GM10266 (cell line): ENCODE measurements at regions not wholly inside any gene's neighbourhood (a gene's known extent, or its start where the extent isn't known, plus 50 kb on each side); places are given as distances from the start of the nearest gene placed in this dataset.

ENCODE experiments used
- DNase-seq: peaks from one replicate; pipeline ENCODE4 v3.0.0; 2012; ENCODE audit errors: extremely low spot score
- TF ChIP-seq, protein P1 (sequence below): IDR thresholded peaks from 2 replicates; pipeline ENCODE4 v1.5.1; 2012; ENCODE audit warnings: mild to moderate bottlenecking, low read depth; ENCODE audit not compliant: control insufficient read depth, insufficient read depth; ENCODE audit errors: missing control alignments

DNA sequence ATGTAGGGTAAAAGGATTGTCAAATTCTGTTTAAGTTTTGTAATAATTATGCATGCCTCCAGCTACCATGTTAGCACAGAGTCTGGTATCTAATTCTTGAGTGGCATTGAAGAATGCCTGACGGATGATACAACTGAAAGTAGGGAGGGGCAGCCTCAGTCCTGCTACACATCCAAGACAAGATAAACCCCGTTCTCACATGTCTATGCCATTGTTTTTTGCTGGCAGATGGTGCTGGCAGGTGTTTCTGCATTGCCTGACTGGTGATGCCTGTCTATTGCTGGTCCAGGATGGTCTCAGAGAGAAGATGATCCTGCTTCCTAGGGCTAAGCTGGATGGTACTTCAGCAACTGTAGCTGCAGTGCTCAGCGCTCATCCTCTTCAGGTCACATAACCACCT lies 245.8 kb upstream of the NAV3 start:
- TF ChIP-seq, protein P1, sequence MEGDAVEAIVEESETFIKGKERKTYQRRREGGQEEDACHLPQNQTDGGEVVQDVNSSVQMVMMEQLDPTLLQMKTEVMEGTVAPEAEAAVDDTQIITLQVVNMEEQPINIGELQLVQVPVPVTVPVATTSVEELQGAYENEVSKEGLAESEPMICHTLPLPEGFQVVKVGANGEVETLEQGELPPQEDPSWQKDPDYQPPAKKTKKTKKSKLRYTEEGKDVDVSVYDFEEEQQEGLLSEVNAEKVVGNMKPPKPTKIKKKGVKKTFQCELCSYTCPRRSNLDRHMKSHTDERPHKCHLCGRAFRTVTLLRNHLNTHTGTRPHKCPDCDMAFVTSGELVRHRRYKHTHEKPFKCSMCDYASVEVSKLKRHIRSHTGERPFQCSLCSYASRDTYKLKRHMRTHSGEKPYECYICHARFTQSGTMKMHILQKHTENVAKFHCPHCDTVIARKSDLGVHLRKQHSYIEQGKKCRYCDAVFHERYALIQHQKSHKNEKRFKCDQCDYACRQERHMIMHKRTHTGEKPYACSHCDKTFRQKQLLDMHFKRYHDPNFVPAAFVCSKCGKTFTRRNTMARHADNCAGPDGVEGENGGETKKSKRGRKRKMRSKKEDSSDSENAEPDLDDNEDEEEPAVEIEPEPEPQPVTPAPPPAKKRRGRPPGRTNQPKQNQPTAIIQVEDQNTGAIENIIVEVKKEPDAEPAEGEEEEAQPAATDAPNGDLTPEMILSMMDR = no peak
- DNase-seq = no peak

DNA sequence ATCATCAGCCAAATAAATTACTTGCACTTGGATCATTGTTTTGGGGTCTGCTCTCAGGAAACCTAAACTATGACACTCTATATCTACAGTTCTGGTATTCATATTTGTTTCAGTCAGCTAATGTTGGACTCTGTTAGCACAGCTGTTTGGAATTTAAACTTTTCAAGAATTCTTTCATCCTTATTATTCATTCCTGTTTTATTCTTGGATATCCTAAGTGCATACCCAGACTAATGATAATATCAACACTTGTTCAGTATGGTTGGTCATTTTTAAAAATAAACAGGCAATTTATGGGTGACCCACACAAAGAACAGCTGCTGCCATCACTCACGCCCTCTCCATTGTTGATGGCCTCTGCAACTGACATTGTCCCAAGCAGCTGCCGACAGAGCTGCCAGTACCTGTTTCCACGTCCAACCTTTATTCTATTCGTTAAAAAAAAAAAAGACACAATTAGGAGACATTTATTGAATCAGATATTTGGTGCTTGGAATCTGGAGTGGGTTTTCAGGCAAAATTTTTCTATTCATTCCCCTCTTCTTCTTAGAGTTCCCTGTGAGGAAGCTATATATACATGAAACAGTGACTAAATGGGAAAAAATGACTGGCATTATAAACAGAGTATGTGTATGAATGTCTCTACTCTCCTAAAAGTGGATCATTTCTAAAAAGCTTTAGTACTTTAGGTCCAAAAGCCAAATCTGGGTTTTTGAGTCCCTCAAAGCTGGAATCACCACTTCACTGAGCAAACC lies 252.1 kb upstream of the NAV3 start:
- TF ChIP-seq, protein P1 = no peak
- no peak for DNase-seq

DNA sequence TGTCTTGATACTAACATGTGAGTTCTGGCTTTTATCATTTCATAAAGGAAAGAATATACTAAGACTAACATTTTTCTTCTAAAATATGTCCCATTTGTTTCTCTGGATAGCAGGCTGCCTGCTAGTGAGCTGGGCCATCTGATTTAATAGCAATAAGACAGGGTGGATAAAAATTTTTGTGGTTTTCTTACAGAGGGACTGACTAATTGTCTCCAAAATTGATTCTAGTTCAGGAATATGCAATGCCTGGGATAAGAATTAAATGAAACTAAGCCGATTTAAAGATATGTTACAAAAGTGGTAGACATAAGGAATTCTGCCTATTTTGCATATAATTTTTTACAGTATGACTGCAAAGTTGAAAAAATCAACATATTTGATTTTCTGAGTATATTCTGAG lies 252.9 kb upstream of the NAV3 start:
- TF ChIP-seq, protein P1 = no peak

DNA sequence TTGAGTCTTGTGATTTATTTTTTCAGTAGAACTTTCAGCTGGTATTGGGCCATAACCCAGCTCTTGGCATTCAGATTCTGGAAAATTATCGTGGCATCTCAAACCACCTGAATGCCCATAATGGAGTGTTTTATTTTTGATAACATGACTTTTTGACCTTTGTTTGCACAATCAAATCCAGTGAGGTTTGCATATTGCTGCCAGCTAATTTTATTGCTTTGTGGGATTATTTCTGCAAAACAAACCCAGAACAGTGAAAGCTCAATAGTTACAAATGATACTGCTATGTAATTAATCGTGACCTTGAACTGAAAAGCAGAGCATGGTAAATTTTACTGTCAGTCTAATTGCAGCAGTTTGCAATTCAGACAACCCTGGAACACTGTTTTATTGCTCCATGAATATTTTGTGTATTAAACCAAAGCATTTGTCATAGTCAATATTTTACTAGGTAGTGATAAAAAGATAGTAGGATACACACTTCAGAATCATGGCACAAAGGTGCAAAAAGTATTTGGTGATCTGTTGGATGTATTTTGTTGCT lies 255.2 kb upstream of the NAV3 start:
- no peak for DNase-seq

More for the DNA sequence above, 252.9 kb upstream of the NAV3 start:
- DNase-seq = no peak

DNA sequence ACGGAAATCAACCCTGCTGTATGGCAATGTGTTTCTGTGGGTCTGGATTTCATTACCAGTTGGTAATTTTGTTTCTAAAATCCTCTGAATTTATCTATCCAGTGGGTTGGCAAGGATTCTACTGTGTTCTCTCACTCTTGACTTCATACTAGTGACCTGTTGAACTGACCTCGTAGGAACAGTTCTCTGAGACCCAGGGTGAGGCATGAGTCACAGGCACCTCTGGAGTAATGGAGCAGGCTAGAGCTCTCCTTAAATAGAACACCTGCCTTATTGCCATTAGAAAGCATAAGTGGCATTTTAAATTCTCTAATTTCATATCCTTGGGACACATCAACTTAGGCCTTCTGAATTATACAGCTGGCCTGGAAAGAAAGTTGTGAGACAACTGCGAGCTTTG lies 258.3 kb upstream of the NAV3 start:
- no peak for DNase-seq
- TF ChIP-seq, protein P1 = no peak

More for the DNA sequence above, 255.2 kb upstream of the NAV3 start:
- TF ChIP-seq, protein P1 = no peak

DNA sequence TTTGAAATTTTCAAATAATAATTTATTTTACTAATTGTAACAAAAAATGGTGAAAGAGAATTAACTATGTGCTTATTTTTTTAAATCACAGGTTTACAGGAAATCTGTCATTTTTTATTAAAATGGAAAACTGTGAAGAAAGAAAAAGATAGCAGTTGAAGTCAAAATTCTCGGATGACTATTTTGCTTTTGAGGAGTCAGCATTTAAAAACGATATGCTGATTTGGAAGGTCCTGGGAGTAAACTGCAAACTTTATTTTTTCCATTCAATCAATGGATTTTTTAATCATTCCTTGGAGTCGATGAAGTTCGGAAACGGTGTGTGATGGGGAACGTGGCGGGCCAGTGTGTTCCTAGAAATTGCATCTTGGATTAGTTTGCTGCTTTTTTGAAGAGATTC lies 258.9 kb upstream of the NAV3 start:
- TF ChIP-seq, protein P1 = no peak
- no peak for DNase-seq

DNA sequence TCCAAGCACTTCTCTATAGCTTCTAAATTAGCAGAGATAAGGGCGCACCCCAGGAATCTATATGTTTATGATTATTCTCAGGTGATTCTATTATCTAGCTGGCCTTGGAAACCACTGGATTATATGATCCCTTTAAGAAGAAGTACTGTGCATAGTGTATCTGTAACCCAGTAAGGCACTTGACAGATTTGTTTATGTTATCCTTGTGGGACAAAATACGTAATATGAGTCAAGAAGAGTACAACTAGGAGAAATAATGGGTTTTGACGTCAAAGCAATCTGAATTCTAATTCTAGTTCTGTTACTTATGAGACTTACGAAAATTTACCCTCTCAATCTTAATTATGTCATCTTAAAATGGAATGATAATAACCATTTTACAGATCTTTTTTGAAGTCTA lies 259.6 kb upstream of the NAV3 start:
- TF ChIP-seq, protein P1 = no peak
- DNase-seq = no peak
